Fibroblast of lung (primary cell): ENCODE measurements at regions not wholly inside any gene's neighbourhood (a gene's known extent, or its start where the extent isn't known, plus 50 kb on each side); places are given as distances from the start of the nearest gene placed in this dataset.
"Not testable (repeated sequence)": the region's sequence is repeated elsewhere in the genome, so short reads cannot be mapped to it uniquely, and the experiment has no call there.

Source experiments
- DNase-seq, 2 donors: peaks; one replicate each; pipeline versions ENCODE4 v3.0.0 to v3.0.0-alpha.2; 2010; ENCODE audit warnings: low read depth in 2 of 2
- H2AFZ ChIP-seq: 2 replicates; pipeline ENCODE4 v1.5.1; 2012; ENCODE audit warnings: low read length, control low read depth, inconsistent platforms
- H3K27ac ChIP-seq: 2 replicates; pipeline ENCODE4 v1.5.1; 2011; ENCODE audit warnings: low read length, control low read depth; ENCODE audit not compliant: insufficient read depth
- H3K27me3 ChIP-seq: 2 replicates; pipeline ENCODE4 v1.5.1; 2011; ENCODE audit warnings: mild to moderate bottlenecking, low read length; ENCODE audit not compliant: control insufficient read depth, insufficient read depth
- H3K36me3 ChIP-seq: 2 replicates; pipeline ENCODE4 v1.5.1; 2011; ENCODE audit warnings: low read length; ENCODE audit not compliant: control insufficient read depth, insufficient read depth
- H3K4me1 ChIP-seq: 2 replicates; pipeline ENCODE4 v1.5.1; 2011; ENCODE audit warnings: low read length; ENCODE audit not compliant: control insufficient read depth, insufficient read depth; ENCODE audit errors: extremely low read depth
- H3K4me2 ChIP-seq: 2 replicates; pipeline ENCODE4 v1.5.1; 2011; ENCODE audit warnings: low read length, control low read depth; ENCODE audit not compliant: insufficient read depth; ENCODE audit errors: extremely low read depth
- H3K4me3 ChIP-seq, 4 experiments: fragments of 200-600 bp in 1 of 4; sonication (generic) in 1 of 4; replicated peaks in 1 of 4; 2 replicates each; pipeline ENCODE4 v1.5.1; 2011 to 2016; ENCODE audit warnings: low read length in 4 of 4, low read depth in 3 of 4, mild to moderate bottlenecking in 3 of 4, control low read depth in 2 of 4, inconsistent platforms in 1 of 4, mixed read lengths in 1 of 4; ENCODE audit not compliant: insufficient read depth in 1 of 4; ENCODE audit errors: control extremely low read depth in 1 of 4
- H3K79me2 ChIP-seq: 2 replicates; pipeline ENCODE4 v1.5.1; 2012; ENCODE audit warnings: mild to moderate bottlenecking, low read length, inconsistent platforms; ENCODE audit not compliant: control insufficient read depth, insufficient read depth
- H3K9ac ChIP-seq: 2 replicates; pipeline ENCODE4 v1.5.1; 2011; ENCODE audit warnings: mild to moderate bottlenecking, low read length, control low read depth; ENCODE audit not compliant: insufficient read depth
- H3K9me3 ChIP-seq: 2 replicates; pipeline ENCODE4 v1.5.1; 2012; ENCODE audit warnings: low read depth, low read length; ENCODE audit not compliant: control insufficient read depth, insufficient read depth
- H4K20me1 ChIP-seq: 2 replicates; pipeline ENCODE4 v1.5.1; 2011; ENCODE audit warnings: low read length; ENCODE audit not compliant: control insufficient read depth, insufficient read depth; ENCODE audit errors: extremely low read depth
- EZH2 ChIP-seq: IDR thresholded peaks from 2 replicates; pipeline ENCODE4 v1.5.1; 2012; ENCODE audit warnings: low read length, control low read depth, mild to moderate bottlenecking; ENCODE audit errors: missing control alignments
- TF ChIP-seq, protein P1 (sequence below), 2 donors: IDR thresholded peaks in 1 of 2; conservative IDR thresholded peaks in 1 of 2; 1 replicate in 1 of 2; 2 replicates in 1 of 2; pipeline ENCODE4 v1.5.1; 2011 to 2012; ENCODE audit warnings: low read length in 2 of 2, control low read depth in 1 of 2, inconsistent platforms in 1 of 2, low read depth in 1 of 2, mild to moderate bottlenecking in 1 of 2

DNA sequence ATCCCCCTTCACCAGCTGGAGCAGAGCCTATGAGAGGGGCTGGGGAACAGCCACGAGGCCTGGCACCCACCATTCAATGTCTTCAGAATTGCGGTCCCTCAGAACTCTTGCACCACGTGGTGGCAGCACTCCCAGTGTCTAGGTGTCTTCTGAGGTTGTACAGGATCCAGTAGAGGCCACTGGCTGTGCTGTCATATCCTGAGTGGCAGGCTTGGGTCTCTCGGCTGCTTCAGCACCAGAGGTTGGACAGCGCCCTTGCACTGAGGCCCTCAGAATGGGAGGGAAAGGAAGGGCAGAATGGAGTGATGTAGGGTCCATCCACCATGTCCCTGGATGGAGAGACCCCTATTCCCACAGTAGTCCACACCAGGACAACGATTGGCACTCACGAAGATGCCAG is 112.0 kb upstream of the TEKT4 start:
- Histone ChIP-seq H2AFZ (no peak overlapping the region), H3K4me2 (no peak overlapping the region), H3K27ac (no peak overlapping the region), H3K4me3 (no peak overlapping the region), H3K27me3 (no peaks in the 10 kb centered on the region), H3K9ac (no peak overlapping the region), H3K36me3 (no peaks in the 10 kb centered on the region), H3K4me1 (no peaks in the 10 kb centered on the region), H4K20me1 (no peaks in the 10 kb centered on the region), H3K9me3 (no peaks in the 10 kb centered on the region), H3K79me2 (no peaks in the 10 kb centered on the region)
- DNase-seq, result no peak
- TF ChIP-seq, protein P1, sequence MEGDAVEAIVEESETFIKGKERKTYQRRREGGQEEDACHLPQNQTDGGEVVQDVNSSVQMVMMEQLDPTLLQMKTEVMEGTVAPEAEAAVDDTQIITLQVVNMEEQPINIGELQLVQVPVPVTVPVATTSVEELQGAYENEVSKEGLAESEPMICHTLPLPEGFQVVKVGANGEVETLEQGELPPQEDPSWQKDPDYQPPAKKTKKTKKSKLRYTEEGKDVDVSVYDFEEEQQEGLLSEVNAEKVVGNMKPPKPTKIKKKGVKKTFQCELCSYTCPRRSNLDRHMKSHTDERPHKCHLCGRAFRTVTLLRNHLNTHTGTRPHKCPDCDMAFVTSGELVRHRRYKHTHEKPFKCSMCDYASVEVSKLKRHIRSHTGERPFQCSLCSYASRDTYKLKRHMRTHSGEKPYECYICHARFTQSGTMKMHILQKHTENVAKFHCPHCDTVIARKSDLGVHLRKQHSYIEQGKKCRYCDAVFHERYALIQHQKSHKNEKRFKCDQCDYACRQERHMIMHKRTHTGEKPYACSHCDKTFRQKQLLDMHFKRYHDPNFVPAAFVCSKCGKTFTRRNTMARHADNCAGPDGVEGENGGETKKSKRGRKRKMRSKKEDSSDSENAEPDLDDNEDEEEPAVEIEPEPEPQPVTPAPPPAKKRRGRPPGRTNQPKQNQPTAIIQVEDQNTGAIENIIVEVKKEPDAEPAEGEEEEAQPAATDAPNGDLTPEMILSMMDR (conservative IDR thresholded peaks at IDR 0.05 in 1 of 2, IDR thresholded peaks at IDR 0.05 in 1 of 2; ENCODE audit: low read depth in 1 of 2, low read length in 2 of 2), result no peak
- no peak for TF ChIP-seq EZH2

- Histone ChIP-seq H3K4me1 (no peaks in the 10 kb centered on the region), H3K79me2 (no peaks in the 10 kb centered on the region), H3K27ac (no peak overlapping the region), H3K9me3 (no peaks in the 10 kb centered on the region), H2AFZ (no peak overlapping the region), H4K20me1 (no peaks in the 10 kb centered on the region), H3K4me3 (no peak overlapping the region), H3K36me3 (no peaks in the 10 kb centered on the region), H3K27me3 (no peaks in the 10 kb centered on the region), H3K4me2 (no peak overlapping the region), H3K9ac (no peak overlapping the region)
- TF ChIP-seq EZH2, result no peak
- TF ChIP-seq, protein P1 (conservative IDR thresholded peaks at IDR 0.05 in 1 of 2, IDR thresholded peaks at IDR 0.05 in 1 of 2; ENCODE audit: low read depth in 1 of 2, low read length in 2 of 2), result no peak
- DNase-seq, result no peak
Observed at GRCh38 chr2:94762600-94762999, 108.6 kb upstream of the TEKT4 start.

GRCh38 chr2:94763318-94763717 is 107.9 kb upstream of the TEKT4 start:
- no peak overlapping the region for H2AFZ ChIP-seq
- no peaks in the 10 kb centered on the region for H3K79me2 ChIP-seq
- no peaks in the 10 kb centered on the region for H3K9me3 ChIP-seq
- H3K27me3 ChIP-seq, result no peaks in the 10 kb centered on the region
- no peak overlapping the region for H3K9ac ChIP-seq
- no peak for DNase-seq
- H3K4me1 ChIP-seq, result no peaks in the 10 kb centered on the region
- H3K4me2 ChIP-seq, result no peak overlapping the region
- no peak overlapping the region for H3K27ac ChIP-seq
- no peak overlapping the region for H3K4me3 ChIP-seq
- no peaks in the 10 kb centered on the region for H4K20me1 ChIP-seq
- H3K36me3 ChIP-seq, result no peaks in the 10 kb centered on the region
- TF ChIP-seq EZH2, result no peak
- TF ChIP-seq, protein P1 (conservative IDR thresholded peaks at IDR 0.05 in 1 of 2, IDR thresholded peaks at IDR 0.05 in 1 of 2; ENCODE audit: low read depth in 1 of 2, low read length in 2 of 2), result no peak

GRCh38 chr2:94764331-94764730 is 106.9 kb upstream of the TEKT4 start:
- not testable (repeated sequence) for H3K4me1 ChIP-seq, H3K9me3 ChIP-seq, DNase-seq, H2AFZ ChIP-seq, H3K27me3 ChIP-seq, H3K4me3 ChIP-seq, H4K20me1 ChIP-seq, H3K9ac ChIP-seq, H3K4me2 ChIP-seq, H3K36me3 ChIP-seq, H3K27ac ChIP-seq, H3K79me2 ChIP-seq
